HEK293T (cell line): ENCODE measurements at regions not wholly inside any gene's neighbourhood (a gene's known extent, or its start where the extent isn't known, plus 50 kb on each side); places are given as distances from the start of the nearest gene placed in this dataset.

ENCODE experiments used
- ARNT ChIP-seq: fragments of 450-650 bp; IDR thresholded peaks from 2 replicates; pipeline ENCODE4 v1.6.1; 2017; ENCODE audit warnings: mild to moderate bottlenecking
- BHLHE40 ChIP-seq: fragments of 450-650 bp; IDR thresholded peaks from 2 replicates; pipeline ENCODE4 v1.6.1; 2016; ENCODE audit warnings: mild to moderate bottlenecking, moderate library complexity, borderline replicate concordance
- CTBP1 ChIP-seq: fragments of 450-650 bp; IDR thresholded peaks from 2 replicates; pipeline ENCODE4 v1.6.1; 2016; ENCODE audit warnings: borderline replicate concordance
- ELF4 ChIP-seq: fragments of 450-650 bp; IDR thresholded peaks from 2 replicates; pipeline ENCODE4 v1.6.1; 2017; ENCODE audit warnings: antibody characterized with exemption
- FOXA1 ChIP-seq: fragments of 450-650 bp; IDR thresholded peaks from 2 replicates; pipeline ENCODE4 v1.6.1; 2016; ENCODE audit warnings: mild to moderate bottlenecking
- FOXM1 ChIP-seq: fragments of 450-650 bp; IDR thresholded peaks from 2 replicates; pipeline ENCODE4 v1.6.1; 2017; ENCODE audit warnings: mild to moderate bottlenecking, borderline replicate concordance
- HDGF ChIP-seq: fragments of 450-650 bp; IDR thresholded peaks from 2 replicates; pipeline ENCODE4 v1.6.1; 2017; ENCODE audit warnings: antibody characterized with exemption, borderline replicate concordance
- L3MBTL2 ChIP-seq: fragments of 450-650 bp; conservative IDR thresholded peaks from 2 replicates; pipeline ENCODE4 v1.6.1; 2016; ENCODE audit warnings: mild to moderate bottlenecking
- NFRKB ChIP-seq: fragments of 450-650 bp; IDR thresholded peaks from 2 replicates; pipeline ENCODE4 v1.6.1; 2016; ENCODE audit warnings: mild to moderate bottlenecking, moderate library complexity
- SP1 ChIP-seq: fragments of 450-650 bp; IDR thresholded peaks from 2 replicates; pipeline ENCODE4 v1.6.1; 2017
- TARDBP ChIP-seq: fragments of 450-650 bp; IDR thresholded peaks from 2 replicates; pipeline ENCODE4 v1.6.1; 2016
- TF ChIP-seq, protein P1 (sequence below): fragments of 450-650 bp; IDR thresholded peaks from 2 replicates; pipeline ENCODE4 v1.6.1; 2016

GRCh38 chr5:18984559-18985080, 1003.4 kb downstream of the CDH18 start:
- no peak for TF ChIP-seq ARNT
- no peak for TF ChIP-seq BHLHE40
- TF ChIP-seq FOXA1, result no peak
- TF ChIP-seq SP1, result no peak
- TF ChIP-seq, protein P1, sequence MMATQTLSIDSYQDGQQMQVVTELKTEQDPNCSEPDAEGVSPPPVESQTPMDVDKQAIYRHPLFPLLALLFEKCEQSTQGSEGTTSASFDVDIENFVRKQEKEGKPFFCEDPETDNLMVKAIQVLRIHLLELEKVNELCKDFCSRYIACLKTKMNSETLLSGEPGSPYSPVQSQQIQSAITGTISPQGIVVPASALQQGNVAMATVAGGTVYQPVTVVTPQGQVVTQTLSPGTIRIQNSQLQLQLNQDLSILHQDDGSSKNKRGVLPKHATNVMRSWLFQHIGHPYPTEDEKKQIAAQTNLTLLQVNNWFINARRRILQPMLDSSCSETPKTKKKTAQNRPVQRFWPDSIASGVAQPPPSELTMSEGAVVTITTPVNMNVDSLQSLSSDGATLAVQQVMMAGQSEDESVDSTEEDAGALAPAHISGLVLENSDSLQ, result no peak
- TF ChIP-seq NFRKB, result no peak
- no peak for TF ChIP-seq HDGF
- TF ChIP-seq FOXM1, result no peak
- TF ChIP-seq ELF4, result no peak
- TF ChIP-seq TARDBP, result no peak
- no peak for TF ChIP-seq CTBP1
- TF ChIP-seq L3MBTL2, result no peak
